ENCODE measurements at regions not wholly inside any gene's neighbourhood (a gene's known extent, or its start where the extent isn't known, plus 50 kb on each side); places are given as distances from the start of the nearest gene placed in this dataset.

DNA sequence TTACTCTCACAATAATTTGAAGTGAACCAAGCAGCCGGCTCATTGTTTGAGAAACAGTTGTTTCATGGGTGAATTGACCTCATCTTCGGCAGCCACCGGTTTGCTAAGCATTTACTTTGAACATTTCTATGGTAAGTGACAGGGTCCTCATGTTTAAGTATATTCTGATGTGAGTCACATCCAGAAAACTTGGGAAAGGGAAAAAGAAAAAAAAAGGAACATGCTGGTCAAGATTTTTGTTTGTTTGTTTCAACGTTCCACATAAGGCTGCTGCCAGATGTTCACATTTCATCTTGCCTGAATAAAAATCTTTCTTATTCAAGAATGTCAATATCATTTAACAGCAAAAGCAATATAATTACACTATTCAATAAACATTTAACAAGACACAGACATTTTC is 55.0 kb upstream of the EXOC2 start:
- H3K4me1 ChIP-seq (ENCODE audit: insufficient read depth): no peaks in the 10 kb centered on the region
- DNase-seq: no peak
- TF ChIP-seq EP300 (IDR thresholded peaks at IDR 0.05): no peak
- no peaks in the 10 kb centered on the region for H3K36me3 ChIP-seq
- no peak overlapping the region for H3K4me3 ChIP-seq
- intact Hi-C loops (cut with DNase I): no loop called here
- WGBS, 3 donors: 70 to 80% (median 71%) methylated on average over 4 of the region's 4 CpGs
- H3K27me3 ChIP-seq: no peaks in the 10 kb centered on the region
- H3K9me3 ChIP-seq: no peaks in the 10 kb centered on the region
- H3K27ac ChIP-seq: no peak overlapping the region

GRCh38 chr6:747028-747427 is 54.1 kb upstream of the EXOC2 start:
- Histone ChIP-seq H3K4me1 (ENCODE audit: insufficient read depth) (no peaks in the 10 kb centered on the region), H3K36me3 (no peaks in the 10 kb centered on the region), H3K27me3 (no peaks in the 10 kb centered on the region), H3K27ac (no peak overlapping the region), H3K4me3 (no peak overlapping the region), H3K9me3 (no peaks in the 10 kb centered on the region)
- TF ChIP-seq EP300 (IDR thresholded peaks at IDR 0.05) (no peak), POLR2A (IDR thresholded peaks at IDR 0.05) (no peak)
- TF ChIP-seq, protein P1, sequence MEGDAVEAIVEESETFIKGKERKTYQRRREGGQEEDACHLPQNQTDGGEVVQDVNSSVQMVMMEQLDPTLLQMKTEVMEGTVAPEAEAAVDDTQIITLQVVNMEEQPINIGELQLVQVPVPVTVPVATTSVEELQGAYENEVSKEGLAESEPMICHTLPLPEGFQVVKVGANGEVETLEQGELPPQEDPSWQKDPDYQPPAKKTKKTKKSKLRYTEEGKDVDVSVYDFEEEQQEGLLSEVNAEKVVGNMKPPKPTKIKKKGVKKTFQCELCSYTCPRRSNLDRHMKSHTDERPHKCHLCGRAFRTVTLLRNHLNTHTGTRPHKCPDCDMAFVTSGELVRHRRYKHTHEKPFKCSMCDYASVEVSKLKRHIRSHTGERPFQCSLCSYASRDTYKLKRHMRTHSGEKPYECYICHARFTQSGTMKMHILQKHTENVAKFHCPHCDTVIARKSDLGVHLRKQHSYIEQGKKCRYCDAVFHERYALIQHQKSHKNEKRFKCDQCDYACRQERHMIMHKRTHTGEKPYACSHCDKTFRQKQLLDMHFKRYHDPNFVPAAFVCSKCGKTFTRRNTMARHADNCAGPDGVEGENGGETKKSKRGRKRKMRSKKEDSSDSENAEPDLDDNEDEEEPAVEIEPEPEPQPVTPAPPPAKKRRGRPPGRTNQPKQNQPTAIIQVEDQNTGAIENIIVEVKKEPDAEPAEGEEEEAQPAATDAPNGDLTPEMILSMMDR (IDR thresholded peaks at IDR 0.05): no peak
- intact Hi-C loops (cut with DNase I): no loop called here
- DNase-seq: no peak
- 82 to 83% (median 82%) methylated on average over 4 of the region's 4 CpGs for WGBS, 3 donors

- no peaks in the 10 kb centered on the region for H3K27me3 ChIP-seq
- no peak overlapping the region for H3K4me3 ChIP-seq
- TF ChIP-seq POLR2A (IDR thresholded peaks at IDR 0.05) (no peak), EP300 (IDR thresholded peaks at IDR 0.05) (no peak)
- TF ChIP-seq, protein P1 (IDR thresholded peaks at IDR 0.05): no peak
- H3K4me1 ChIP-seq (ENCODE audit: insufficient read depth): no peaks in the 10 kb centered on the region
- H3K36me3 ChIP-seq: no peaks in the 10 kb centered on the region
- H3K9me3 ChIP-seq: no peaks in the 10 kb centered on the region
- intact Hi-C loops (cut with DNase I): no loop called here
- 85 to 91% (median 89%) methylated on average over 7 of the region's 7 CpGs for WGBS, 3 donors
- DNase-seq: no peak
- H3K27ac ChIP-seq: no peak overlapping the region
Observed at GRCh38 chr6:744666-745353, 51.9 kb upstream of the EXOC2 start.

GRCh38 chr6:743320-744096 is 50.6 kb upstream of the EXOC2 start:
- TF ChIP-seq, protein P1 (IDR thresholded peaks at IDR 0.05): no peak
- no peak for TF ChIP-seq EP300 (IDR thresholded peaks at IDR 0.05)
- TF ChIP-seq POLR2A (IDR thresholded peaks at IDR 0.05): no peak
- intact Hi-C loops (cut with DNase I): no loop called here
- no peaks in the 10 kb centered on the region for H3K4me1 ChIP-seq (ENCODE audit: insufficient read depth)
- H3K36me3 ChIP-seq: no peaks in the 10 kb centered on the region
- no peak for DNase-seq
- no peaks in the 10 kb centered on the region for H3K27me3 ChIP-seq
- 70 to 86% (median 72%) methylated on average over 4 of the region's 4 CpGs for WGBS, 3 donors
- H3K9me3 ChIP-seq: no peaks in the 10 kb centered on the region
- no peak overlapping the region for H3K27ac ChIP-seq
- H3K4me3 ChIP-seq: no peak overlapping the region

All from ovary (tissue), 7 donors.